ENCODE measurements at regions not wholly inside any gene's neighbourhood (a gene's known extent, or its start where the extent isn't known, plus 50 kb on each side); places are given as distances from the start of the nearest gene placed in this dataset.
"Not testable (repeated sequence)": the region's sequence is repeated elsewhere in the genome, so short reads cannot be mapped to it uniquely, and the experiment has no call there.

- no peak for DNase-seq
Measured at GRCh38 chr4:189463734-189464133, 476.9 kb upstream of the FRG1 start.

- no peak for DNase-seq
Measured at GRCh38 chr4:189494407-189494806, 446.3 kb upstream of the FRG1 start.

GRCh38 chr4:189497516-189497915 is 443.2 kb upstream of the FRG1 start:
- no peak for DNase-seq

- no peak for DNase-seq
Measured at GRCh38 chr4:189497996-189498395, 442.7 kb upstream of the FRG1 start.

- no peak for DNase-seq
Measured at GRCh38 chr4:189498457-189498856, 442.2 kb upstream of the FRG1 start.

GRCh38 chr4:189499696-189500095 is 441.0 kb upstream of the FRG1 start:
- DNase-seq, result peak; percentile 63

GRCh38 chr4:189500970-189501369 is 439.7 kb upstream of the FRG1 start:
- no peak for DNase-seq

- no peak for DNase-seq
Measured at GRCh38 chr4:189502841-189503435, 437.7 kb upstream of the FRG1 start.

GRCh38 chr4:189504220-189504619 is 436.5 kb upstream of the FRG1 start:
- DNase-seq, result no peak

GRCh38 chr4:189505380-189505779 is 435.3 kb upstream of the FRG1 start:
- no peak for DNase-seq

GRCh38 chr4:189506080-189506479 is 434.6 kb upstream of the FRG1 start:
- DNase-seq, result no peak

- DNase-seq, result no peak
Measured at GRCh38 chr4:189507060-189507459, 433.6 kb upstream of the FRG1 start.

- no peak for DNase-seq
Measured at GRCh38 chr4:189510601-189511000, 430.1 kb upstream of the FRG1 start.

- no peak for DNase-seq
Measured at GRCh38 chr4:189511581-189511980, 429.1 kb upstream of the FRG1 start.

GRCh38 chr4:189513421-189513820 is 427.3 kb upstream of the FRG1 start:
- DNase-seq, result no peak

GRCh38 chr4:189514209-189514608 is 426.5 kb upstream of the FRG1 start:
- no peak for DNase-seq

- no peak for DNase-seq
Measured at GRCh38 chr4:189516902-189517301, 423.8 kb upstream of the FRG1 start.

- no peak for DNase-seq
Measured at GRCh38 chr4:189519186-189519585, 421.5 kb upstream of the FRG1 start.

GRCh38 chr4:189525304-189525703 is 415.4 kb upstream of the FRG1 start:
- DNase-seq, result no peak

GRCh38 chr4:189530848-189531247 is 409.8 kb upstream of the FRG1 start:
- no peak for DNase-seq

- DNase-seq, result no peak
Measured at GRCh38 chr4:189533603-189534002, 407.1 kb upstream of the FRG1 start.

- no peak for DNase-seq
Measured at GRCh38 chr4:189547559-189547958, 393.1 kb upstream of the FRG1 start.

GRCh38 chr4:189548484-189549125 is 392.1 kb upstream of the FRG1 start:
- no peak for DNase-seq

GRCh38 chr4:189551931-189552670 is 388.6 kb upstream of the FRG1 start:
- DNase-seq, result not testable (repeated sequence)
